Lower leg skin (tissue), 4 donors: ENCODE measurements at regions not wholly inside any gene's neighbourhood (a gene's known extent, or its start where the extent isn't known, plus 50 kb on each side); places are given as distances from the start of the nearest gene placed in this dataset.
"Not testable (repeated sequence)": the region's sequence is repeated elsewhere in the genome, so short reads cannot be mapped to it uniquely, and the experiment has no call there.

Experiments used
- DNase-seq, 2 donors: peaks; one replicate each; pipeline ENCODE4 v3.0.0-alpha.2; 2019; ENCODE audit warnings: low spot score in 2 of 2
- H3K4me3 ChIP-seq: fragments of 200-600 bp; sonication (generic); 2 replicates; pipeline ENCODE4 v1.5.1; 2017; ENCODE audit warnings: mild to moderate bottlenecking, low read depth; ENCODE audit not compliant: poor library complexity, severe bottlenecking
- POLR2A ChIP-seq, 2 donors: fragments of 450-650 bp; IDR thresholded peaks; one replicate each; pipeline ENCODE4 v1.6.1; 2016 to 2017; ENCODE audit warnings: antibody characterized with exemption in 2 of 2, mild to moderate bottlenecking in 1 of 2, moderate library complexity in 1 of 2
- WGBS, 2 donors: methylation state at CpG; one replicate each; pipeline ENCODE4 v1.1.5; 2018; 5-methylcytosine and 5-hydroxymethylcytosine counted together
- intact Hi-C: fragments of 100-400 bp; cut with DNase I; formaldehyde crosslinking; loops from one replicate; pipeline ENCODE4 v1.15.0; 2023; ENCODE audit warnings: low total_unique reads
- TF ChIP-seq, protein P1 (sequence below), 3 donors: fragments of 450-650 bp; IDR thresholded peaks; one replicate each; pipeline ENCODE4 v1.5.1; 2016; ENCODE audit warnings: antibody characterized with exemption in 3 of 3, mild to moderate bottlenecking in 3 of 3, moderate library complexity in 2 of 3

DNA sequence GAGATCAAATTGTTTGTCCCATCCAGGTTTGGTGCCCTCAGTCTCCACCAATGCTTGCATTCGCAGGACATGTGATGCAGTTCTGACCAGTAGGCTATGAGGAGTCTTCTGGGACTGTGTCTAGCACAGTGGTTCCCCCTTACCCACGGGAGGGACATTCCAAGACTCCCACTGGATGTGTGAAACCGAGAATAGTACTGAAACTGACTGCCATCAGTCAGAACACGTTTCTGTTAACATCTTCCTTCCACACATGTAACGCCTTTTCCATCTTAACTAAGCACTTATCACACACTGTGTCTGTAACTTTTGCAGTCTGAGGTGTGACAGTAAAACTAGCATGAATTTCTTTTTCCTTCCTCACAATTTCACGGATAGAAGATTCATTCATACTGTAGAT, 74.7 kb downstream of the PTTG1 start:
- no peak for DNase-seq
- TF ChIP-seq POLR2A (IDR thresholded peaks at IDR 0.05): no peak
- TF ChIP-seq, protein P1, sequence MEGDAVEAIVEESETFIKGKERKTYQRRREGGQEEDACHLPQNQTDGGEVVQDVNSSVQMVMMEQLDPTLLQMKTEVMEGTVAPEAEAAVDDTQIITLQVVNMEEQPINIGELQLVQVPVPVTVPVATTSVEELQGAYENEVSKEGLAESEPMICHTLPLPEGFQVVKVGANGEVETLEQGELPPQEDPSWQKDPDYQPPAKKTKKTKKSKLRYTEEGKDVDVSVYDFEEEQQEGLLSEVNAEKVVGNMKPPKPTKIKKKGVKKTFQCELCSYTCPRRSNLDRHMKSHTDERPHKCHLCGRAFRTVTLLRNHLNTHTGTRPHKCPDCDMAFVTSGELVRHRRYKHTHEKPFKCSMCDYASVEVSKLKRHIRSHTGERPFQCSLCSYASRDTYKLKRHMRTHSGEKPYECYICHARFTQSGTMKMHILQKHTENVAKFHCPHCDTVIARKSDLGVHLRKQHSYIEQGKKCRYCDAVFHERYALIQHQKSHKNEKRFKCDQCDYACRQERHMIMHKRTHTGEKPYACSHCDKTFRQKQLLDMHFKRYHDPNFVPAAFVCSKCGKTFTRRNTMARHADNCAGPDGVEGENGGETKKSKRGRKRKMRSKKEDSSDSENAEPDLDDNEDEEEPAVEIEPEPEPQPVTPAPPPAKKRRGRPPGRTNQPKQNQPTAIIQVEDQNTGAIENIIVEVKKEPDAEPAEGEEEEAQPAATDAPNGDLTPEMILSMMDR (IDR thresholded peaks at IDR 0.05): no peak
- 77 to 85% methylated on average over 6 of the region's 6 CpGs for WGBS, 2 donors
- intact Hi-C loops: no loop called here
- H3K4me3 ChIP-seq: no peak overlapping the region

DNA sequence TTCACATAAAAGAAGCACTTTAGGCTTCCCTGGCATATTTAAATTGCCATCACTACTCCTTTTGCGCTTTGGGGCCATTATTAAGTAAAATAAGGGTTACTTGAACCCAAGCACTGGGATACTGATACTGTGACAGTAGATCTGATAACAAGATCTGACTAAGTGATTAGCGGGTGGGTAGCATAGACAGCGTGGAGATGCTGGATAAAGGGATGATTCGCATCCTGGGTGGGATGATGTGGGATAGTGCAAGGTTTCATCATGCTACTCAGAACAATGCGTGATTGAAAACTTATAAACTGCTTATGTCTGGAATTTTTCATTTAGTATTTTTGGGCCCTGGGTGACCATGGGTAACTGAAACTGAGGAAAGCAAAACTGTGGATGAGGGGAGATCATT, 75.1 kb downstream of the PTTG1 start:
- WGBS, 2 donors: 85 to 91% methylated on average over 5 of the region's 5 CpGs
- intact Hi-C loops: no loop called here
- TF ChIP-seq, protein P1 (IDR thresholded peaks at IDR 0.05): no peak
- TF ChIP-seq POLR2A (IDR thresholded peaks at IDR 0.05): no peak
- DNase-seq: no peak
- H3K4me3 ChIP-seq: no peak overlapping the region

DNA sequence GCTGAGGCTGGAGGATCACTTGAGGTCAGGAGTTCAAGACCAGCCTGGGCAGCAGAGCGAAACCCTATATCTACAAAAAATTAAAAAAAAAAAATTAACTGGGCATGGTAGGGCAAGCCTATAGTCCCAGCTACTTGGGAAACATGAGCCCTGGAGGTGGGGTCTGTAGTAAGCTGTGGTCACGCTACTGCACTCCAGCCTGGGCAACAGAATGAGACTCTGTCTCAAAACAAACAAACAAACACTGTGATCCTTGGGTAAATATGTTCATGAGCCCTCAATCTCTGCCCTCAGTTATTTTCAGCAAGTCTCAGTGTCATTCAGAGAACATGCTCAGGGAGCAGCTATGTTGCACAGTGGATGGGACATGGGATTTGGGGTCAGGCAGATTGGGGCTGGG, 76.2 kb downstream of the PTTG1 start:
- intact Hi-C loops: no loop called here
- DNase-seq: no peak

DNA sequence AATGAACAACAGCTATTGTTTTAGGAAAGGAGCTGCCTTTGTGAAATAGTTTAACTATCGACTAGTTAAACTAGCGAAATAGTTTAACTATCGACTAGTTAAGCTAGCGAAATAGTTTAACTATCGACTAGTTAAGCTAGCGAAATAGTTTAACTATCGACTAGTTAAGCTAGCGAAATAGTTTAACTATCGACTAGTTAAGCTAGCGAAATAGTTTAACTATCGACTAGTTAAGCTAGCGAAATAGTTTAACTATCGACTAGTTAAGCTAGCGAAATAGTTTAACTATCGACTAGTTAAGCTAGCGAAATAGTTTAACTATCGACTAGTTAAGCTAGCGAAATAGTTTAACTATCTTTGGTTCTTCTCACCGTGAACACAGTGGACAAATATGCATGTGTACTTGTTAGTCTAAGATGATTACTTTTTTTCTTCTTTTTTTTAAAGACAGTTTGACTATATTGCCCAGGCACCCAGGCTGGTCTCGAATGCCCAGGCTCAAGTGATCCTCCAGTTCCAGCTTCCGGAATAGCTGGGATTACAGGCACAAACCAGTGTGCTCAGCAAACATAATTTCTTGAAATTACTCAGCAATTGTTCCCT, 76.9 kb downstream of the PTTG1 start:
- intact Hi-C loops, DNase-seq, H3K4me3 ChIP-seq: not testable (repeated sequence)
- 94 to 95% methylated on average over 18 to 19 of the region's 21 CpGs for WGBS, 2 donors

More for the DNA sequence above, 76.2 kb downstream of the PTTG1 start:
- no peak overlapping the region for H3K4me3 ChIP-seq
- TF ChIP-seq, protein P1 (IDR thresholded peaks at IDR 0.05): no peak
- no peak for TF ChIP-seq POLR2A (IDR thresholded peaks at IDR 0.05)
- WGBS, 2 donors: 86 to 90% methylated on average over 2 of the region's 2 CpGs

DNA sequence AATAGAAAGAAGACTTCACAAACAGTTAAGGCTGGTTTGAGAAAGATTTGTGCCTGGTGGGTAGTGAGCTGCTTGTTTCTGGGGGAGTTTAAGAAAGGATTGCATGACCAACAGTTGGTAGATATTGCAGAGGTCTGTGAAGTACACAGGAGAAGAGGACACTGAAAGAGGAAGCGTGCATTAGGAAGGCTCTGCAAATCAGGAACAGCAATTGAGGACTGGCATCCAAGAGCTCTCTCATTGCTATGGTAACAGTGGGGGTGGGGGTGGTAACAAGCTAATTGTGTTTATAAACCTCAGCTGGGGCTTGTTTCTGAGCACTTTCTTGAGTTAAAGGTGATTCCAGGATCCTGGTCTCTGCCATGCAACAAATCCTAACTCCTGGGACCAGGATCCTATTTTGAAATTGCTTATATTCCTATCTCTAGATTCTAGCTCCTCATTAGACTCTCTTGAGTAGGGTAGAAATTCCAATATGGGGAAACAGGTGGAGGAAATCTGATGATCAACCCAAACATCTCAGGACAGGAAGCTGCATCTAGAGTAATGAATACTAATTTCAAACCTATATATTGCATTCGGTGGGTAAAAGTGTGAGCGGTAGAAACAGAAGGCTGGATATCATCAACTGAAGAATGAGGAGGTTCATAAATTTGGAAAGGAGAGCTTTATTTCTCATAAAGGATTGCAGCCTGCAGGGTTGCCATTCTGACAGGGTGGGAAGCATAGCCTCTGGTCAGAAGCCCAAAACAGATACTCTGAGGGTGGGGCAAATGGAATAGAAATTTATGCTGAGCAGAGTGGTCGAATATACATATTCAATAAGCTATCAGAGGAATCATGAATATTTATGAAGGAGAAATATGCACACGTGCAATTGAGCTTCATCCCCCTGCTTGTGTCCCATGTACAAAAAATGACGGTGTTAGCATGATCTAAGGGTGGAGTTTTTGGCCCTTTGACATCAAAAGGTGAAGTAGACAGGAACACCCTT, 79.4 kb downstream of the PTTG1 start:
- WGBS, 2 donors: 68% methylated on average over 6 of the region's 6 CpGs
- intact Hi-C loops: loop anchor here (10.0 kb wide), 1 partner anchor 1844 kb away; no protein-coding TSS in a partner anchor
- DNase-seq: no peak

More for the DNA sequence above, 79.4 kb downstream of the PTTG1 start:
- no peak overlapping the region for H3K4me3 ChIP-seq
- no peak for TF ChIP-seq POLR2A (IDR thresholded peaks at IDR 0.05)
- TF ChIP-seq, protein P1 (IDR thresholded peaks at IDR 0.05): no peak
